22Rv1 (cell line): ENCODE measurements at regions not wholly inside any gene's neighbourhood (a gene's known extent, or its start where the extent isn't known, plus 50 kb on each side); places are given as distances from the start of the nearest gene placed in this dataset.

Source experiments
- ZFX ChIP-seq: fragments of 450-650 bp; IDR thresholded peaks from 2 replicates; pipeline ENCODE4 v1.6.1; 2017; ENCODE audit warnings: antibody characterized with exemption, borderline replicate concordance
- TF ChIP-seq, protein P1 (sequence below): fragments of 450-650 bp; IDR thresholded peaks from 2 replicates; pipeline ENCODE4 v1.5.1; 2017; ENCODE audit warnings: mild to moderate bottlenecking

- no peak for TF ChIP-seq ZFX
- TF ChIP-seq, protein P1, sequence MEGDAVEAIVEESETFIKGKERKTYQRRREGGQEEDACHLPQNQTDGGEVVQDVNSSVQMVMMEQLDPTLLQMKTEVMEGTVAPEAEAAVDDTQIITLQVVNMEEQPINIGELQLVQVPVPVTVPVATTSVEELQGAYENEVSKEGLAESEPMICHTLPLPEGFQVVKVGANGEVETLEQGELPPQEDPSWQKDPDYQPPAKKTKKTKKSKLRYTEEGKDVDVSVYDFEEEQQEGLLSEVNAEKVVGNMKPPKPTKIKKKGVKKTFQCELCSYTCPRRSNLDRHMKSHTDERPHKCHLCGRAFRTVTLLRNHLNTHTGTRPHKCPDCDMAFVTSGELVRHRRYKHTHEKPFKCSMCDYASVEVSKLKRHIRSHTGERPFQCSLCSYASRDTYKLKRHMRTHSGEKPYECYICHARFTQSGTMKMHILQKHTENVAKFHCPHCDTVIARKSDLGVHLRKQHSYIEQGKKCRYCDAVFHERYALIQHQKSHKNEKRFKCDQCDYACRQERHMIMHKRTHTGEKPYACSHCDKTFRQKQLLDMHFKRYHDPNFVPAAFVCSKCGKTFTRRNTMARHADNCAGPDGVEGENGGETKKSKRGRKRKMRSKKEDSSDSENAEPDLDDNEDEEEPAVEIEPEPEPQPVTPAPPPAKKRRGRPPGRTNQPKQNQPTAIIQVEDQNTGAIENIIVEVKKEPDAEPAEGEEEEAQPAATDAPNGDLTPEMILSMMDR: no peak
Measured at GRCh38 chr10:94217411-94217810, 145.3 kb downstream of the NOC3L start.
